HEK293 (cell line): ENCODE measurements at regions not wholly inside any gene's neighbourhood (a gene's known extent, or its start where the extent isn't known, plus 50 kb on each side); places are given as distances from the start of the nearest gene placed in this dataset.

Experiments
- CTCF ChIA-PET: fragments of 350-600 bp; formaldehyde crosslinking; extraction: SDS; loops from one replicate; lab custom pipeline; 2021; ENCODE audit warnings: antibody characterized with exemption; lab: Yijun Ruan, JAX
- POLR2A ChIA-PET: fragments of 300-600 bp; formaldehyde crosslinking; extraction: SDS; loops from one replicate; lab custom pipeline; 2020; ENCODE audit warnings: antibody characterized with exemption, inconsistent platforms; lab: Yijun Ruan, JAX
- H3K27ac ChIP-seq: fragments of 200-500 bp; sonication (Bioruptor generic); 2 replicates; pipeline ENCODE4 v1.5.1; 2014; ENCODE audit warnings: low read depth, low read length, control low read depth, inconsistent platforms; ENCODE audit errors: extremely low read depth
- H3K36me3 ChIP-seq, 2 experiments: fragments of 200-500 bp in 1 of 2; sonication (Bioruptor generic) in 1 of 2; 1 replicate in 1 of 2; 2 replicates in 1 of 2; pipeline ENCODE4 v1.5.1; 2014 to 2017; ENCODE audit warnings: inconsistent platforms in 2 of 2, low read length in 2 of 2; ENCODE audit not compliant: control insufficient read depth in 2 of 2, insufficient read depth in 1 of 2
- H3K4me1 ChIP-seq: fragments of 200-500 bp; sonication (Bioruptor generic); 2 replicates; pipeline ENCODE4 v1.5.1; 2014; ENCODE audit warnings: mild to moderate bottlenecking, low read length, inconsistent platforms; ENCODE audit not compliant: control insufficient read depth, insufficient read depth
- H3K4me3 ChIP-seq: 2 replicates; pipeline ENCODE4 v1.5.1; 2011; ENCODE audit warnings: low read depth, mild to moderate bottlenecking, control low read depth, low read length, moderate library complexity
- H3K9me3 ChIP-seq: fragments of 200-500 bp; sonication (Bioruptor generic); 2 replicates; pipeline ENCODE4 v1.5.1; 2014; ENCODE audit warnings: low read depth, low read length, inconsistent platforms; ENCODE audit not compliant: control insufficient read depth, insufficient read depth
- ATF2 ChIP-seq: fragments of 450-650 bp; formaldehyde crosslinking; IDR thresholded peaks from 2 replicates; pipeline ENCODE4 v1.5.1; 2016; ENCODE audit warnings: missing biosample characterization, missing genetic modification characterization, low read depth
- EGR2 ChIP-seq: fragments of 450-650 bp; formaldehyde crosslinking; IDR thresholded peaks from 2 replicates; pipeline ENCODE4 v1.5.1; 2016; ENCODE audit warnings: low read depth, missing biosample characterization, missing genetic modification characterization
- KLF1 ChIP-seq: fragments of 450-650 bp; formaldehyde crosslinking; IDR thresholded peaks from 2 replicates; pipeline ENCODE4 v1.5.1; 2016; ENCODE audit warnings: missing biosample characterization, missing genetic modification characterization
- KLF7 ChIP-seq: fragments of 450-650 bp; formaldehyde crosslinking; IDR thresholded peaks from 2 replicates; pipeline ENCODE4 v1.5.1; 2016; ENCODE audit warnings: missing biosample characterization, missing genetic modification characterization, borderline replicate concordance
- MZF1 ChIP-seq: fragments of 450-650 bp; formaldehyde crosslinking; IDR thresholded peaks from 2 replicates; pipeline ENCODE4 v1.5.1; 2017; ENCODE audit warnings: missing biosample characterization, missing genetic modification characterization, borderline replicate concordance
- SP7 ChIP-seq: fragments of 450-650 bp; formaldehyde crosslinking; IDR thresholded peaks from 2 replicates; pipeline ENCODE4 v1.5.1; 2016; ENCODE audit warnings: missing biosample characterization, missing genetic modification characterization
- ZBTB1 ChIP-seq: fragments of 450-650 bp; formaldehyde crosslinking; IDR thresholded peaks from 2 replicates; pipeline ENCODE4 v1.5.1; 2016; ENCODE audit warnings: missing biosample characterization, missing genetic modification characterization
- ZBTB48 ChIP-seq: fragments of 450-650 bp; formaldehyde crosslinking; IDR thresholded peaks from 2 replicates; pipeline ENCODE4 v1.5.1; 2016; ENCODE audit warnings: missing biosample characterization, missing genetic modification characterization
- ZBTB49 ChIP-seq: fragments of 450-650 bp; formaldehyde crosslinking; IDR thresholded peaks from 2 replicates; pipeline ENCODE4 v1.5.1; 2016; ENCODE audit warnings: missing biosample characterization, missing genetic modification characterization, low read depth
- ZBTB6 ChIP-seq: fragments of 450-650 bp; formaldehyde crosslinking; IDR thresholded peaks from 2 replicates; pipeline ENCODE4 v1.5.1; 2017; ENCODE audit warnings: missing biosample characterization, missing genetic modification characterization
- ZFHX2 ChIP-seq: fragments of 450-650 bp; formaldehyde crosslinking; conservative IDR thresholded peaks from 2 replicates; pipeline ENCODE4 v1.5.1; 2016; ENCODE audit warnings: missing biosample characterization, missing genetic modification characterization
- ZNF132 ChIP-seq: fragments of 450-650 bp; formaldehyde crosslinking; IDR thresholded peaks from 2 replicates; pipeline ENCODE4 v1.5.1; 2017; ENCODE audit warnings: missing biosample characterization, missing genetic modification characterization, borderline replicate concordance
- ZNF133 ChIP-seq: fragments of 450-650 bp; formaldehyde crosslinking; IDR thresholded peaks from 2 replicates; pipeline ENCODE4 v1.5.1; 2016; ENCODE audit warnings: missing biosample characterization, missing genetic modification characterization
- ZNF175 ChIP-seq: fragments of 450-650 bp; formaldehyde crosslinking; IDR thresholded peaks from 2 replicates; pipeline ENCODE4 v1.5.1; 2016; ENCODE audit warnings: missing biosample characterization, missing genetic modification characterization
- ZNF362 ChIP-seq: fragments of 450-650 bp; formaldehyde crosslinking; IDR thresholded peaks from 2 replicates; pipeline ENCODE4 v1.5.1; 2016; ENCODE audit warnings: missing biosample characterization, missing genetic modification characterization
- ZNF514 ChIP-seq: fragments of 450-650 bp; formaldehyde crosslinking; IDR thresholded peaks from 2 replicates; pipeline ENCODE4 v1.5.1; 2016; ENCODE audit warnings: missing biosample characterization, missing genetic modification characterization
- ZNF623 ChIP-seq: fragments of 450-650 bp; formaldehyde crosslinking; IDR thresholded peaks from 2 replicates; pipeline ENCODE4 v1.5.1; 2016; ENCODE audit warnings: missing biosample characterization, missing genetic modification characterization
- ZNF624 ChIP-seq: fragments of 450-650 bp; formaldehyde crosslinking; IDR thresholded peaks from 2 replicates; pipeline ENCODE4 v1.5.1; 2017; ENCODE audit warnings: missing biosample characterization, missing genetic modification characterization
- ZNF747 ChIP-seq: fragments of 450-650 bp; formaldehyde crosslinking; IDR thresholded peaks from 2 replicates; pipeline ENCODE4 v1.5.1; 2016; ENCODE audit warnings: missing biosample characterization, missing genetic modification characterization
- ZNF791 ChIP-seq: fragments of 450-650 bp; formaldehyde crosslinking; IDR thresholded peaks from 2 replicates; pipeline ENCODE4 v1.5.1; 2016; ENCODE audit warnings: missing biosample characterization, missing genetic modification characterization
- TF ChIP-seq, protein P1 (sequence below): fragments of 450-650 bp; formaldehyde crosslinking; IDR thresholded peaks from 2 replicates; pipeline ENCODE4 v1.5.1; 2016; ENCODE audit warnings: missing biosample characterization, missing genetic modification characterization
- TF ChIP-seq, protein P2 (sequence below): sonication (generic); formaldehyde crosslinking; IDR thresholded peaks from 2 replicates; pipeline ENCODE4 v1.8.1; 2022; ENCODE audit warnings: mild to moderate bottlenecking, moderate library complexity, missing genetic modification reagents

- TF ChIP-seq, protein P1, sequence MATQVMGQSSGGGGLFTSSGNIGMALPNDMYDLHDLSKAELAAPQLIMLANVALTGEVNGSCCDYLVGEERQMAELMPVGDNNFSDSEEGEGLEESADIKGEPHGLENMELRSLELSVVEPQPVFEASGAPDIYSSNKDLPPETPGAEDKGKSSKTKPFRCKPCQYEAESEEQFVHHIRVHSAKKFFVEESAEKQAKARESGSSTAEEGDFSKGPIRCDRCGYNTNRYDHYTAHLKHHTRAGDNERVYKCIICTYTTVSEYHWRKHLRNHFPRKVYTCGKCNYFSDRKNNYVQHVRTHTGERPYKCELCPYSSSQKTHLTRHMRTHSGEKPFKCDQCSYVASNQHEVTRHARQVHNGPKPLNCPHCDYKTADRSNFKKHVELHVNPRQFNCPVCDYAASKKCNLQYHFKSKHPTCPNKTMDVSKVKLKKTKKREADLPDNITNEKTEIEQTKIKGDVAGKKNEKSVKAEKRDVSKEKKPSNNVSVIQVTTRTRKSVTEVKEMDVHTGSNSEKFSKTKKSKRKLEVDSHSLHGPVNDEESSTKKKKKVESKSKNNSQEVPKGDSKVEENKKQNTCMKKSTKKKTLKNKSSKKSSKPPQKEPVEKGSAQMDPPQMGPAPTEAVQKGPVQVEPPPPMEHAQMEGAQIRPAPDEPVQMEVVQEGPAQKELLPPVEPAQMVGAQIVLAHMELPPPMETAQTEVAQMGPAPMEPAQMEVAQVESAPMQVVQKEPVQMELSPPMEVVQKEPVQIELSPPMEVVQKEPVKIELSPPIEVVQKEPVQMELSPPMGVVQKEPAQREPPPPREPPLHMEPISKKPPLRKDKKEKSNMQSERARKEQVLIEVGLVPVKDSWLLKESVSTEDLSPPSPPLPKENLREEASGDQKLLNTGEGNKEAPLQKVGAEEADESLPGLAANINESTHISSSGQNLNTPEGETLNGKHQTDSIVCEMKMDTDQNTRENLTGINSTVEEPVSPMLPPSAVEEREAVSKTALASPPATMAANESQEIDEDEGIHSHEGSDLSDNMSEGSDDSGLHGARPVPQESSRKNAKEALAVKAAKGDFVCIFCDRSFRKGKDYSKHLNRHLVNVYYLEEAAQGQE (tag by site-specific recombination) = no peak
Observed at GRCh38 chr13:76153239-76153638, 517.1 kb downstream of the LMO7 start (continued).

DNA sequence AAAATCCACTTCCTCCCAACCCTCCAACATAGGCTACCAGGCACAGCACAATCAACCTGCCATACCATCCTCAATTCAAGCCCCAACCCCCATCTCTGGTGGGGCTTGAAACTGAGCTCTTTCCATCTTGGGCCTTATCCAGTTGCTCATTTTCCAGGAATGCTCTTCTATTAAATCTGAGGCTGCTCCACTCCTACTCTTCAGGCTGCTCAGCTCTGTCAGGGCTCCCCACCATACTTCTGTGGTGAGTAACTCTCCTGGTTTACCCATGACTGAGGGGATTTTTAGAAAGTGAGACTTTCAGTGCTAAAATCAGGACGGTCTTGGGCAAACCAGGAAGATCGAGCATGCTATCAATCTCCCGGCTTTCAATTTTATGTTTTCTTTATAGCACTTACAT is 512.8 kb downstream of the LMO7 start:
- H3K9me3 ChIP-seq = no peaks in the 10 kb centered on the region
- no peak overlapping the region for H3K27ac ChIP-seq
- ChIA-PET CTCF (no interaction called here), POLR2A (no interaction called here)
- H3K4me1 ChIP-seq = no peaks in the 10 kb centered on the region
- H3K4me3 ChIP-seq = no peak overlapping the region
- H3K36me3 ChIP-seq = no peaks in the 10 kb centered on the region
- TF ChIP-seq EGR2 (tag by site-specific recombination) (no peak), KLF7 (tag by site-specific recombination) (no peak), ZNF624 (tag by site-specific recombination) (no peak), ZBTB1 (tag by site-specific recombination) (no peak), ZNF132 (tag by site-specific recombination) (no peak), ZFHX2 (tag by site-specific recombination) (no peak), ZNF791 (tag by site-specific recombination) (no peak), MZF1 (tag by site-specific recombination) (no peak)
- TF ChIP-seq, protein P2, sequence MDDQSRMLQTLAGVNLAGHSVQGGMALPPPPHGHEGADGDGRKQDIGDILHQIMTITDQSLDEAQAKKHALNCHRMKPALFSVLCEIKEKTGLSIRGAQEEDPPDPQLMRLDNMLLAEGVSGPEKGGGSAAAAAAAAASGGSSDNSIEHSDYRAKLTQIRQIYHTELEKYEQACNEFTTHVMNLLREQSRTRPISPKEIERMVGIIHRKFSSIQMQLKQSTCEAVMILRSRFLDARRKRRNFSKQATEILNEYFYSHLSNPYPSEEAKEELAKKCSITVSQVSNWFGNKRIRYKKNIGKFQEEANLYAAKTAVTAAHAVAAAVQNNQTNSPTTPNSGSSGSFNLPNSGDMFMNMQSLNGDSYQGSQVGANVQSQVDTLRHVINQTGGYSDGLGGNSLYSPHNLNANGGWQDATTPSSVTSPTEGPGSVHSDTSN (CRISPR knock-in tag) = no peak

DNA sequence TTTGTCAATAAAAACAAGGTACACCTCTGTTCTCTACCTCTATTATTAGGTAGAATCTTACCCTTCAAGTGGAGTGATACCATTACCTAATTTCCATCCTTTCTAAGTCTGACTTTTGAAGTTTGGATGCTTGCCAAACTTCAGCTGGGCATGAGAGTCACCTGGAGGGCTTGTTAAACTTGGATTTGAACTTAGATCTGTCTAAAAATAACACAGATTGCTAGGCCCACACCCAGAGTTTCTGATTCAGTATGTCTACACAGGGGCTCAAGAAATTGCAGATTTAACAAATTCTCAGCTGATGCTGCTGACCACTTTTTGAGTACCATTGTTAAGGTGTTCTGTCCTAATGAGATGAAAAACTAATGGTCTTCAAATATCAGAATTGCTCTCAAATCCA is 512.2 kb downstream of the LMO7 start:
- POLR2A ChIA-PET = no interaction called here
- no peaks in the 10 kb centered on the region for H3K4me1 ChIP-seq
- TF ChIP-seq ZBTB48 (tag by site-specific recombination) (no peak), ZNF362 (no peak), ZBTB49 (no peak), ZBTB6 (tag by site-specific recombination) (no peak), ZNF132 (tag by site-specific recombination) (no peak), ZNF133 (no peak), ATF2 (no peak), ZNF623 (no peak), ZNF514 (tag by site-specific recombination) (no peak), ZNF175 (tag by site-specific recombination) (no peak), KLF1 (tag by site-specific recombination) (no peak), SP7 (tag by site-specific recombination) (no peak), ZNF747 (tag by site-specific recombination) (no peak)
- TF ChIP-seq, protein P2 (CRISPR knock-in tag) = no peak
- TF ChIP-seq, all 188 proteins: peak for 0
- Histone ChIP-seq H3K9me3 (no peaks in the 10 kb centered on the region), H3K27ac (no peak overlapping the region), H3K4me3 (no peak overlapping the region), H3K36me3 (no peaks in the 10 kb centered on the region)
- CTCF ChIA-PET = no interaction called here
